Nephron progenitor cell (in vitro differentiated cells): ENCODE measurements at regions not wholly inside any gene's neighbourhood (a gene's known extent, or its start where the extent isn't known, plus 50 kb on each side); places are given as distances from the start of the nearest gene placed in this dataset.
"Not testable (repeated sequence)": the region's sequence is repeated elsewhere in the genome, so short reads cannot be mapped to it uniquely, and the experiment has no call there.

ENCODE experiments used
- DNase-seq: peaks from one replicate; pipeline ENCODE4 v3.0.0; 2021
- H3K27ac Mint-ChIP-seq: 2 replicates; pipeline ENCODE4 v1.8.0; 2021; ENCODE audit warnings: mild to moderate bottlenecking, moderate library complexity, mixed read lengths
- H3K27me3 Mint-ChIP-seq: 2 replicates; pipeline ENCODE4 v1.8.0; 2021; ENCODE audit warnings: mild to moderate bottlenecking, low read depth, mixed read lengths; ENCODE audit not compliant: poor library complexity
- H3K36me3 Mint-ChIP-seq: 2 replicates; pipeline ENCODE4 v1.8.0; 2021; ENCODE audit warnings: low read depth, mixed read lengths
- H3K4me1 Mint-ChIP-seq: 2 replicates; pipeline ENCODE4 v1.8.0; 2021; ENCODE audit warnings: mixed read lengths
- H3K4me3 Mint-ChIP-seq: 2 replicates; pipeline ENCODE4 v1.8.0; 2021; ENCODE audit warnings: mild to moderate bottlenecking, moderate library complexity, mixed read lengths
- H3K9me3 Mint-ChIP-seq: 2 replicates; pipeline ENCODE4 v1.8.0; 2021; ENCODE audit warnings: mild to moderate bottlenecking, moderate library complexity, mixed read lengths
- TF ChIP-seq, protein P1 (sequence below): fragments of 200-600 bp; sonication (generic); IDR thresholded peaks from 2 replicates; pipeline ENCODE4 v1.5.0; 2021; ENCODE audit warnings: antibody characterized with exemption

DNA sequence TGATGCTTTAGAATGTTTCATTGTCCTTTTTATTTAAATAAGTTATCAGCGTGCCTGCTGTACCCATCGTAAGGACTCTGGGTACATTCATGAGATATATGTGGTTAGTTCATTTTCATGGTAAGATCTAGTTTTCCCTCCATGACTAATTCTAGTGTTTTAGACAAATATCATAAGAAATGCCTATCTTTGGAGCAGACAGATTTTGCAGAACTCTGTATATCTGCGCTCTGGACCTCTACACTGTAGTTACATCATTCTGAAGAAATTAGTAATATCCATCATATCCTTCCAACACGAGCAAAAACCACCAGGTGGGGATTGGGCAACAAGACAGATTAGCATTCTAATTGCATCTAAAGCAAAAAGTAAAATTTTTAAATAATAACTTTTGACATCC lies 499.2 kb downstream of the SETD4 start:
- H3K4me3 Mint-ChIP-seq: no peak overlapping the region
- H3K9me3 Mint-ChIP-seq: no peaks in the 10 kb centered on the region
- no peak for DNase-seq
- TF ChIP-seq, protein P1, sequence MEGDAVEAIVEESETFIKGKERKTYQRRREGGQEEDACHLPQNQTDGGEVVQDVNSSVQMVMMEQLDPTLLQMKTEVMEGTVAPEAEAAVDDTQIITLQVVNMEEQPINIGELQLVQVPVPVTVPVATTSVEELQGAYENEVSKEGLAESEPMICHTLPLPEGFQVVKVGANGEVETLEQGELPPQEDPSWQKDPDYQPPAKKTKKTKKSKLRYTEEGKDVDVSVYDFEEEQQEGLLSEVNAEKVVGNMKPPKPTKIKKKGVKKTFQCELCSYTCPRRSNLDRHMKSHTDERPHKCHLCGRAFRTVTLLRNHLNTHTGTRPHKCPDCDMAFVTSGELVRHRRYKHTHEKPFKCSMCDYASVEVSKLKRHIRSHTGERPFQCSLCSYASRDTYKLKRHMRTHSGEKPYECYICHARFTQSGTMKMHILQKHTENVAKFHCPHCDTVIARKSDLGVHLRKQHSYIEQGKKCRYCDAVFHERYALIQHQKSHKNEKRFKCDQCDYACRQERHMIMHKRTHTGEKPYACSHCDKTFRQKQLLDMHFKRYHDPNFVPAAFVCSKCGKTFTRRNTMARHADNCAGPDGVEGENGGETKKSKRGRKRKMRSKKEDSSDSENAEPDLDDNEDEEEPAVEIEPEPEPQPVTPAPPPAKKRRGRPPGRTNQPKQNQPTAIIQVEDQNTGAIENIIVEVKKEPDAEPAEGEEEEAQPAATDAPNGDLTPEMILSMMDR: no peak
- H3K4me1 Mint-ChIP-seq: peaks cover 44% of the 10 kb centered on the region
- peaks cover 11% of the 10 kb centered on the region for H3K27me3 Mint-ChIP-seq
- H3K36me3 Mint-ChIP-seq: no peaks in the 10 kb centered on the region
- no peak overlapping the region for H3K27ac Mint-ChIP-seq

GRCh38 chr21:35559829-35560225 lies 500.5 kb downstream of the SETD4 start:
- H3K27ac Mint-ChIP-seq: no peak overlapping the region
- DNase-seq: no peak
- H3K9me3 Mint-ChIP-seq: no peaks in the 10 kb centered on the region
- H3K36me3 Mint-ChIP-seq: no peaks in the 10 kb centered on the region
- peaks cover 34% of the 10 kb centered on the region for H3K4me1 Mint-ChIP-seq
- peaks cover 6% of the 10 kb centered on the region for H3K27me3 Mint-ChIP-seq
- no peak overlapping the region for H3K4me3 Mint-ChIP-seq
- TF ChIP-seq, protein P1: no peak

- TF ChIP-seq, protein P1: no peak
- no peak for DNase-seq
- Mint-ChIP-seq H3K36me3 (no peaks in the 10 kb centered on the region), H3K27me3 (peaks cover 10% of the 10 kb centered on the region), H3K27ac (no peak overlapping the region), H3K4me1 (peaks cover 29% of the 10 kb centered on the region), H3K9me3 (no peaks in the 10 kb centered on the region), H3K4me3 (no peak overlapping the region)
These were observed 501.0 kb downstream of the SETD4 start for GRCh38 chr21:35559128-35559828.

GRCh38 chr21:35556536-35556935 lies 503.8 kb downstream of the SETD4 start:
- no peak overlapping the region for H3K27ac Mint-ChIP-seq
- no peaks in the 10 kb centered on the region for H3K9me3 Mint-ChIP-seq
- H3K4me1 Mint-ChIP-seq: peaks cover 21% of the 10 kb centered on the region
- TF ChIP-seq, protein P1: no peak
- DNase-seq: no peak
- H3K36me3 Mint-ChIP-seq: no peaks in the 10 kb centered on the region
- H3K27me3 Mint-ChIP-seq: peaks cover 14% of the 10 kb centered on the region
- H3K4me3 Mint-ChIP-seq: no peak overlapping the region

DNA sequence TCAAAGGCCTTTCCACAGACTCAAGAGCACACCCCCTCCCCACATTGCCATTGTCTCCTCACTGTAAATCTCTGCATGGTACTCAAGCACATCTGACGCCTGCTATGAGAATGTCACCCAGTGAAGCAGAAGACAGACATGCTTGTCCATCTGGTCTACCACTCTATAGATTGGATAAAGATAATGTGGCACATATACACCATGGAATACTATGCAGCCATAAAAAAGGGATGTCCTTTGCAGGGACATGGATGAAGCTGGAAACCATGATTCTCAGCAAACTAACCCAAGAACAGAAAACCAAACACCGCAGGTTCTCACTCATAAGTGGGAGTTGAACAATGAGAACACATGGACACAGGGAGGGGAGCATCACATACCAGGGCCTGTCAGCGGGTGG lies 503.4 kb upstream of the RUNX1 start:
- H3K36me3 Mint-ChIP-seq, H3K27ac Mint-ChIP-seq, H3K4me3 Mint-ChIP-seq, DNase-seq, H3K9me3 Mint-ChIP-seq, H3K4me1 Mint-ChIP-seq: not testable (repeated sequence)
- peaks cover 12% of the 10 kb centered on the region for H3K27me3 Mint-ChIP-seq

DNA sequence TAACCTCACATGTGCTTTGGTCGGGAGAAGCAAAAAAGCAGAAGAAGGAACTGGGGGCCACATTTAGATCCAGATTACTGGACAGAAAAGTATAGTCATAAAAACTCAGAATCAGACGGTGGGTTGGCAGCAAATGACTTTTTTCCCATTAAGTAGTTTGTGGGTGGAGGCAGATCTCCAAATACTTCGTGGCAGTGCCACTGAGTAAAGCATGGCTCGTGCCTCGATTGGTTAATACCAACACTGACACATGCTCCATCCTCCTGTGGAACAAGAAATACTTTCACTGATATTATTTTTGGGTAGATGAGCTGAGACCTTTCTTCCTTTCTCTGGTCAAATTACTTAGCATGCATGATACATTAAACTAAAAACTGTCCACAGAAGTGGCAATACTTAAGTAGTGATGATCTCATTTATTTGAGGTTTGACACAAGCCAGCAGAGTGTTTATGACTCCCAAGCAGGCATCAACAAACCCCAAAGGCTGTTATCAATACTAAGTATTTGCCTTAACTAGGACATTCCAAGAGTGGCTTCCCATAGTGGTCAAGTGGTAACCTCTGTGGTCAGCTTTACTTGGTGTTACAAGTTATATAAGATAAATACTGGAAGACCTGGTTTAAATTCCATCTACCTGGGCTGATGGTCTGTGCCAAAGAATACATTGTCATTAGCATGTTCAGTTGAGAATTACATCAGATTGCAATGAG lies 500.0 kb upstream of the RUNX1 start:
- H3K4me3 Mint-ChIP-seq: no peak overlapping the region

More for the DNA sequence above, 500.0 kb upstream of the RUNX1 start:
- no peak for DNase-seq
- TF ChIP-seq, protein P1: no peak
- Mint-ChIP-seq H3K4me1 (no peaks in the 10 kb centered on the region), H3K27me3 (peaks cover 7% of the 10 kb centered on the region), H3K36me3 (no peaks in the 10 kb centered on the region), H3K27ac (no peak overlapping the region), H3K9me3 (peaks cover 8% of the 10 kb centered on the region)
